ENCODE measurements at regions not wholly inside any gene's neighbourhood (a gene's known extent, or its start where the extent isn't known, plus 50 kb on each side); places are given as distances from the start of the nearest gene placed in this dataset.

DNA sequence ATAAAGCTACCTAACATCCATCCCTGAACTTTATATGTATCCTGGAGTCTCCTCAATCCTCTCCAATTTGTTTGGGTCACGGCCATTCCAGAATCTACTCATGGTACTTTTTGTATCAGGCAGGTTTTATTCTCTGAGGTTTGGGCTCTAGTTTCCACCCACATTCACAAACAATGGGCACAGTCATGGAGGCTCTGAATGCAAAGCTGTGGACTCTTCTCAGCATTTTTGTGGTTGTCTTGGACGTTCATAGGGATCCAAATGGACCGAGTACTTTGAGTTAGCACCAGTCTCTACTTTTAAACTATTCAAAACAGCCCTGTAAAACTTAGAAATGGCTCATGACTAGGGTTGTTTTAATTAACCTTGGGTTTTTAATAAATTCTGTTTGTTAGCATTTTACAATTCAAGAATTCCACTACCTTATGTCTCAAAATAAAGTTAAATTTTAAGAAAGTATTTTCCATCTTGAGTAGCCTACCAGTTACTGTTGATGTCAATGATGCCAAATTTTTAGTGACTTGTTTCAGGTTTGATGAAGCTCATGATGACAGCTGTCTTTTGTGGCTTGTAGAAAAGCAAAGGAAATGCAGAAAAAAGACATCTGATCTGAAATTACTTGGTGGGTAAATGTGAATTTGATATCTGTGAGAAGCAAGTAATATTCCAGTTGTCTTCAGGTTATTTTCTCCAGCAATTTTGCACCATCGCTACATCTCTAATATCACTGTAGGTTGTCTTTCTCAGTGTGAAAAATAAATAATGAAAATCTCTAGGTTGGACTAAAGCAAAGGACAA is 275.7 kb upstream of the THBS1 start (continued):
- no peak for TF ChIP-seq NFE2L2 (conservative IDR thresholded peaks at IDR 0.05; ENCODE audit: low read length)

DNA sequence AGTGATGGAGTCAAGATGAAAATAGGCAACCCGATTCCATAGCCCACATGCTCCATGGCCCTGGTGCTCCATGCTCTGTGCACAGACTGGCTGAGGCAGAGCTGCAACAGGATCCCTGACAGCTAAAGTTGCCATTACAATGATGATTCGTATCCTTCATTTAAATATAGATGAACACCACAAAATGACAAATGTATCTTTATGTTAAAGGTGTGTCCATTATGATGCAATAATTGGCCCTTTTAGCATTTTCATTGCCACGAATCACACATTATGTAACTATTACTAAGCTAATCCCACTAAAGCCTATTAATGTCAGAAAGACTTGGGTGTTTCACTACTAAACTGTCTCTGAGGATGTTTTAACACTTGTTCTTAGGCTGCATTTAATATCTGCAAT is 270.2 kb upstream of the THBS1 start:
- H3K9me3 ChIP-seq: no peaks in the 10 kb centered on the region
- CTCF ChIA-PET: interaction anchor here (1.9 kb wide), 1 partner anchor 139 kb away, joined by 4 read pairs; no protein-coding TSS in a partner anchor
- DNase-seq (ENCODE audit: low read depth in 1 of 2, low spot score in 1 of 2) (no peak), FAIRE-seq (no peak), ATAC-seq (no peak)
- no peak for TF ChIP-seq EP300 (IDR thresholded peaks at IDR 0.05)
- 0 out of 4 replicates have a peak, but pooled peaks of 1 of the 2 experiments have one; percentile 7 for TF ChIP-seq CEBPB (IDR thresholded peaks at IDR 0.05)
- no peak overlapping the region for H3K4me3 ChIP-seq
- WGBS (ENCODE audit: missing lambda C conversion rate): 79% methylated on average over 3 of the region's 3 CpGs
- H3K4me2 ChIP-seq: no peak overlapping the region
- H3K4me1 ChIP-seq: no peaks in the 10 kb centered on the region
- POLR2A ChIA-PET: no interaction called here
- no peak overlapping the region for H3K27ac ChIP-seq

DNA sequence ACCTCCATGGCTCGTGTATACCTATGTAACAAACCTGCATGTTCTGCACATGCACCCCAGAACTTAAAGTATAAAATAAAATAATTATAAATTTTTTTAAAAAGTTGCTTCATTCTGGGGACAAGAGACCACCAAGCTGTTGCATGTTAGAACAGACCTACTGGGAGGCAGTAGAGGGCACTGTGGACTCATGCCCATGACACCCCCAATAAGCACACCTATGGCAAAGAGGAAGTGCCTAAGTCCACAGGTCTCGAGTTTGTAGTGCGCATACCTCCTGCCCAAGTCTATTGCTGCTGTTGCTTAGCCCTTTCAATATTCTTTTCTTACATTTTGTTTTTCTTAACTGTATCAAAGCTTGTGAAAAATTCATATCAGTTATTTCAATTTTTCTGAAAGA is 267.9 kb upstream of the THBS1 start:
- ChIA-PET POLR2A (no interaction called here), CTCF (no interaction called here)
- DNase-seq (ENCODE audit: low read depth in 1 of 2, low spot score in 1 of 2) (peak in 1 of 2 experiments; percentile 47), FAIRE-seq (no peak), ATAC-seq (0 out of 6 replicates have a peak, but pooled peaks of 1 of the 2 experiments have one; percentile 51)
- H3K4me2 ChIP-seq: no peak overlapping the region
- no peak overlapping the region for H3K4me3 ChIP-seq
- H3K4me1 ChIP-seq: no peaks in the 10 kb centered on the region
- no peak overlapping the region for H3K27ac ChIP-seq
- WGBS (ENCODE audit: missing lambda C conversion rate): 58% methylated on average over 3 of the region's 3 CpGs
- no peak for TF ChIP-seq RNF2 (IDR thresholded peaks at IDR 0.05; ENCODE audit: borderline replicate concordance, low read depth)
- TF ChIP-seq ZSCAN20 (CRISPR knock-in tag; IDR thresholded peaks at IDR 0.05): no peak
- TF ChIP-seq ZFP36 (IDR thresholded peaks at IDR 0.05; ENCODE audit: borderline replicate concordance, partially characterized antibody): no peak
- TF ChIP-seq CBX8 (IDR thresholded peaks at IDR 0.05): no peak
- TF ChIP-seq FOXS1 (CRISPR knock-in tag; IDR thresholded peaks at IDR 0.05): no peak
- TF ChIP-seq TFCP2L1 (CRISPR knock-in tag; IDR thresholded peaks at IDR 0.05): no peak
- TF ChIP-seq, protein P1, sequence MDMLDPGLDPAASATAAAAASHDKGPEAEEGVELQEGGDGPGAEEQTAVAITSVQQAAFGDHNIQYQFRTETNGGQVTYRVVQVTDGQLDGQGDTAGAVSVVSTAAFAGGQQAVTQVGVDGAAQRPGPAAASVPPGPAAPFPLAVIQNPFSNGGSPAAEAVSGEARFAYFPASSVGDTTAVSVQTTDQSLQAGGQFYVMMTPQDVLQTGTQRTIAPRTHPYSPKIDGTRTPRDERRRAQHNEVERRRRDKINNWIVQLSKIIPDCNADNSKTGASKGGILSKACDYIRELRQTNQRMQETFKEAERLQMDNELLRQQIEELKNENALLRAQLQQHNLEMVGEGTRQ (IDR thresholded peaks at IDR 0.05): no peak
- TF ChIP-seq, protein P2, sequence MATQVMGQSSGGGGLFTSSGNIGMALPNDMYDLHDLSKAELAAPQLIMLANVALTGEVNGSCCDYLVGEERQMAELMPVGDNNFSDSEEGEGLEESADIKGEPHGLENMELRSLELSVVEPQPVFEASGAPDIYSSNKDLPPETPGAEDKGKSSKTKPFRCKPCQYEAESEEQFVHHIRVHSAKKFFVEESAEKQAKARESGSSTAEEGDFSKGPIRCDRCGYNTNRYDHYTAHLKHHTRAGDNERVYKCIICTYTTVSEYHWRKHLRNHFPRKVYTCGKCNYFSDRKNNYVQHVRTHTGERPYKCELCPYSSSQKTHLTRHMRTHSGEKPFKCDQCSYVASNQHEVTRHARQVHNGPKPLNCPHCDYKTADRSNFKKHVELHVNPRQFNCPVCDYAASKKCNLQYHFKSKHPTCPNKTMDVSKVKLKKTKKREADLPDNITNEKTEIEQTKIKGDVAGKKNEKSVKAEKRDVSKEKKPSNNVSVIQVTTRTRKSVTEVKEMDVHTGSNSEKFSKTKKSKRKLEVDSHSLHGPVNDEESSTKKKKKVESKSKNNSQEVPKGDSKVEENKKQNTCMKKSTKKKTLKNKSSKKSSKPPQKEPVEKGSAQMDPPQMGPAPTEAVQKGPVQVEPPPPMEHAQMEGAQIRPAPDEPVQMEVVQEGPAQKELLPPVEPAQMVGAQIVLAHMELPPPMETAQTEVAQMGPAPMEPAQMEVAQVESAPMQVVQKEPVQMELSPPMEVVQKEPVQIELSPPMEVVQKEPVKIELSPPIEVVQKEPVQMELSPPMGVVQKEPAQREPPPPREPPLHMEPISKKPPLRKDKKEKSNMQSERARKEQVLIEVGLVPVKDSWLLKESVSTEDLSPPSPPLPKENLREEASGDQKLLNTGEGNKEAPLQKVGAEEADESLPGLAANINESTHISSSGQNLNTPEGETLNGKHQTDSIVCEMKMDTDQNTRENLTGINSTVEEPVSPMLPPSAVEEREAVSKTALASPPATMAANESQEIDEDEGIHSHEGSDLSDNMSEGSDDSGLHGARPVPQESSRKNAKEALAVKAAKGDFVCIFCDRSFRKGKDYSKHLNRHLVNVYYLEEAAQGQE (IDR thresholded peaks at IDR 0.05): no peak
- TF ChIP-seq, protein P3, sequence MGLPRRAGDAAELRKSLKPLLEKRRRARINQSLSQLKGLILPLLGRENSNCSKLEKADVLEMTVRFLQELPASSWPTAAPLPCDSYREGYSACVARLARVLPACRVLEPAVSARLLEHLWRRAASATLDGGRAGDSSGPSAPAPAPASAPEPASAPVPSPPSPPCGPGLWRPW (IDR thresholded peaks at IDR 0.05): no peak
- no peaks in the 10 kb centered on the region for H3K9me3 ChIP-seq

DNA sequence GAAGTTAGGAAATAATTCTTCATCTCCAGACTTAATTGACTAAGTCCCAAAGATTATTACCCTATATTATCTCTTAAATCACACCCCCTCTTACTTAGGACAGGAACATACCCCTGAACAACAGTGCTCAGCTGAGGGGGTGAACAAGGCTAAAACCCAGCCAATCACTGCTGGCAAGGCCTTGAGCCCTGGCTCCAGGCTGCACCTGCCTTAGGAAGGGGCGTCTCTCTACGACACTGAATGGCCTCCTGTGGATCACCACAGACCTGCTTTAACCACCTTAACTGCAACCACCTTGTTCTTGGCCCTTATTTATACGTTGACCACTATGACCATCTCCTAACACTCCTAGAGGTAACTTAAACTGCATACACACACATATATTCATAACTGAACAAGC is 267.4 kb upstream of the THBS1 start:
- no peaks in the 10 kb centered on the region for H3K4me1 ChIP-seq
- TF ChIP-seq MAFK (IDR thresholded peaks at IDR 0.05; ENCODE audit: partially characterized antibody): no peak
- no peak for TF ChIP-seq MAZ (IDR thresholded peaks at IDR 0.05; ENCODE audit: borderline replicate concordance, low read depth, low read length)
- TF ChIP-seq EP300 (IDR thresholded peaks at IDR 0.05): no peak
- TF ChIP-seq, protein P4, sequence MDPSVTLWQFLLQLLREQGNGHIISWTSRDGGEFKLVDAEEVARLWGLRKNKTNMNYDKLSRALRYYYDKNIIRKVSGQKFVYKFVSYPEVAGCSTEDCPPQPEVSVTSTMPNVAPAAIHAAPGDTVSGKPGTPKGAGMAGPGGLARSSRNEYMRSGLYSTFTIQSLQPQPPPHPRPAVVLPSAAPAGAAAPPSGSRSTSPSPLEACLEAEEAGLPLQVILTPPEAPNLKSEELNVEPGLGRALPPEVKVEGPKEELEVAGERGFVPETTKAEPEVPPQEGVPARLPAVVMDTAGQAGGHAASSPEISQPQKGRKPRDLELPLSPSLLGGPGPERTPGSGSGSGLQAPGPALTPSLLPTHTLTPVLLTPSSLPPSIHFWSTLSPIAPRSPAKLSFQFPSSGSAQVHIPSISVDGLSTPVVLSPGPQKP (IDR thresholded peaks at IDR 0.05; ENCODE audit: low read depth, low read length): no peak
- no peak for TF ChIP-seq ZNF302 (CRISPR knock-in tag; IDR thresholded peaks at IDR 0.05)
- no peak for TF ChIP-seq FOXS1 (CRISPR knock-in tag; IDR thresholded peaks at IDR 0.05)
- no peak for TF ChIP-seq ESRRA (IDR thresholded peaks at IDR 0.05; ENCODE audit: borderline replicate concordance, low read length)
- TF ChIP-seq ZC3H11A (IDR thresholded peaks at IDR 0.05): no peak
- WGBS (ENCODE audit: missing lambda C conversion rate): 95% methylated on average over 3 of the region's 3 CpGs
- ATAC-seq (no peak), DNase-seq (ENCODE audit: low read depth in 1 of 2, low spot score in 1 of 2) (no peak), FAIRE-seq (no peak)
- H3K4me3 ChIP-seq: no peak overlapping the region
- H3K27ac ChIP-seq: no peak overlapping the region
- ChIA-PET CTCF (no interaction called here), POLR2A (no interaction called here)
- H3K9me3 ChIP-seq: no peaks in the 10 kb centered on the region
- H3K4me2 ChIP-seq: no peak overlapping the region

Measured in A549 (cell line).